NT2/D1 (cell line): ENCODE measurements at regions not wholly inside any gene's neighbourhood (a gene's known extent, or its start where the extent isn't known, plus 50 kb on each side); places are given as distances from the start of the nearest gene placed in this dataset.

Experiments used
- SUZ12 ChIP-seq: IDR thresholded peaks from 2 replicates; pipeline ENCODE4 v1.6.1; 2011; ENCODE audit not compliant: insufficient read length, insufficient read depth; ENCODE audit errors: extremely low read depth
- YY1 ChIP-seq: IDR thresholded peaks from 2 replicates; pipeline ENCODE4 v1.6.1; 2011; ENCODE audit not compliant: insufficient read length, insufficient read depth
- ZNF274 ChIP-seq: IDR thresholded peaks from 2 replicates; pipeline ENCODE4 v1.6.1; 2011; ENCODE audit warnings: mild to moderate bottlenecking, low read depth, low read length

DNA sequence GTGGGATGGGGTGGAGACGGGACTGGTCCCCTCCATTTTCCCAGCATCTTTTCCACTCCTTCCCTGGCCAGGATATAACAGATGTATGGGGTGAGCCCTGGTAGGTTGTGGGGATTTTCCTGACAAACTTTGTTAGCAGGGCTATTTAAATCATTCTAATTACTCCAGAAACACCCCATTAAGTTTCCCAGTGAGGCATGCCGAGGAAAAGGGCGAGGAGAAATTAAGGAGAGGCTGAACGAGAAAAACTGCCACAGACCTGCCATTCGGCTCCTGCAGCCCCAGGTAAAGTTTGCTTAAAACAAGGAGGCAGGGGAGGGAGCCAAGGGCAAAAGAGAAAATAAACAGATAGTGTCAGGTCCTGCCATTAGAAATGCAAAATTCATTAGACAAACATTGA lies 428.2 kb downstream of the BUD13 start:
- no peak for TF ChIP-seq YY1
- no peak for TF ChIP-seq SUZ12
- no peak for TF ChIP-seq ZNF274
